ENCODE measurements at regions not wholly inside any gene's neighbourhood (a gene's known extent, or its start where the extent isn't known, plus 50 kb on each side); places are given as distances from the start of the nearest gene placed in this dataset.
"Not testable (repeated sequence)": the region's sequence is repeated elsewhere in the genome, so short reads cannot be mapped to it uniquely, and the experiment has no call there.

GRCh38 chr9:24342457-24342856 is 203.2 kb downstream of the IZUMO3 start:
- DNase-seq (ENCODE audit: low read depth): no peak

GRCh38 chr9:24333629-24334028 is 212.1 kb downstream of the IZUMO3 start:
- DNase-seq (ENCODE audit: low read depth): no peak

GRCh38 chr9:24298912-24299311 is 246.8 kb downstream of the IZUMO3 start:
- no peak for DNase-seq (ENCODE audit: low read depth)

- no peak for DNase-seq (ENCODE audit: low read depth)
Observed at GRCh38 chr9:24297931-24298330, 247.8 kb downstream of the IZUMO3 start.

GRCh38 chr9:24296124-24296523 is 249.6 kb downstream of the IZUMO3 start:
- no peak for DNase-seq (ENCODE audit: low read depth)

- no peak for DNase-seq (ENCODE audit: low read depth)
Observed at GRCh38 chr9:24293386-24293785, 252.3 kb downstream of the IZUMO3 start.

- DNase-seq (ENCODE audit: low read depth): no peak
Observed at GRCh38 chr9:24286761-24287160, 258.9 kb downstream of the IZUMO3 start.

- no peak for DNase-seq (ENCODE audit: low read depth)
Observed at GRCh38 chr9:24258626-24259025, 287.1 kb downstream of the IZUMO3 start.

- DNase-seq (ENCODE audit: low read depth): no peak
Observed at GRCh38 chr9:24257726-24258125, 288.0 kb downstream of the IZUMO3 start.

- DNase-seq (ENCODE audit: low read depth): peak; percentile 1
Observed at GRCh38 chr9:24245988-24246387, 299.7 kb downstream of the IZUMO3 start.

- no peak for DNase-seq (ENCODE audit: low read depth)
Observed at GRCh38 chr9:24242576-24242975, 303.1 kb downstream of the IZUMO3 start.

- no peak for DNase-seq (ENCODE audit: low read depth)
Observed at GRCh38 chr9:24218656-24219055, 327.0 kb downstream of the IZUMO3 start.

GRCh38 chr9:24210641-24211040 is 335.1 kb downstream of the IZUMO3 start:
- no peak for DNase-seq (ENCODE audit: low read depth)

- no peak for DNase-seq (ENCODE audit: low read depth)
Observed at GRCh38 chr9:24189986-24190385, 355.7 kb downstream of the IZUMO3 start.

GRCh38 chr9:24180572-24180971 is 354.5 kb upstream of the ELAVL2 start:
- not testable (repeated sequence) for DNase-seq (ENCODE audit: low read depth)

- DNase-seq (ENCODE audit: low read depth): no peak
Observed at GRCh38 chr9:24144796-24145195, 318.8 kb upstream of the ELAVL2 start.

GRCh38 chr9:24135072-24135471 is 309.0 kb upstream of the ELAVL2 start:
- not testable (repeated sequence) for DNase-seq (ENCODE audit: low read depth)

GRCh38 chr9:24132244-24132643 is 306.2 kb upstream of the ELAVL2 start:
- no peak for DNase-seq (ENCODE audit: low read depth)

GRCh38 chr9:24127519-24127918 is 301.5 kb upstream of the ELAVL2 start:
- DNase-seq (ENCODE audit: low read depth): no peak

GRCh38 chr9:24118190-24118589 is 292.1 kb upstream of the ELAVL2 start:
- DNase-seq (ENCODE audit: low read depth): no peak

GRCh38 chr9:24096756-24097155 is 270.7 kb upstream of the ELAVL2 start:
- no peak for DNase-seq (ENCODE audit: low read depth)

GRCh38 chr9:24095246-24095645 is 269.2 kb upstream of the ELAVL2 start:
- DNase-seq (ENCODE audit: low read depth): no peak

GRCh38 chr9:24090566-24090965 is 264.5 kb upstream of the ELAVL2 start:
- no peak for DNase-seq (ENCODE audit: low read depth)

GRCh38 chr9:24073666-24074065 is 247.6 kb upstream of the ELAVL2 start:
- no peak for DNase-seq (ENCODE audit: low read depth)

- DNase-seq (ENCODE audit: low read depth): no peak
Observed at GRCh38 chr9:24073007-24073592, 247.1 kb upstream of the ELAVL2 start.
